ENCODE measurements at regions not wholly inside any gene's neighbourhood (a gene's known extent, or its start where the extent isn't known, plus 50 kb on each side); places are given as distances from the start of the nearest gene placed in this dataset.

- Histone ChIP-seq H3K27me3 (ENCODE audit: control insufficient read depth in 3 of 3, insufficient read depth in 3 of 3, low read depth in 1 of 3, low read length in 3 of 3) (no peaks in the 10 kb centered on the region), H2BK15ac (ENCODE audit: low read length) (no peak overlapping the region)
Observed at GRCh38 chr6:130494729-130495128, 128.9 kb downstream of the TMEM200A start.

GRCh38 chr6:130500693-130501092, 134.9 kb downstream of the TMEM200A start:
- H2BK120ac ChIP-seq (ENCODE audit: low read depth, low read length): no peak overlapping the region
- H3K27ac ChIP-seq (replicated peaks; ENCODE audit: low read length): no peak overlapping the region
- H2BK12ac ChIP-seq (ENCODE audit: low read length): no peak overlapping the region
- H3K4me1 ChIP-seq (ENCODE audit: control insufficient read depth in 2 of 2, insufficient read depth in 1 of 2, low read depth in 1 of 2, low read length in 2 of 2): no peaks in the 10 kb centered on the region
- no peaks in the 10 kb centered on the region for H3K79me1 ChIP-seq (ENCODE audit: low read depth, low read length)
- no CpG with 5 or more reads among the region's 6 CpGs for WGBS, 2 donors (ENCODE audit: extremely low coverage in 2 of 2, insufficient read length in 2 of 2, insufficient replicate concordance in 1 of 2)
- H2AFZ ChIP-seq (ENCODE audit: low read length): no peak overlapping the region
- H3K9ac ChIP-seq (ENCODE audit: low read depth, low read length, poor library complexity): no peak overlapping the region
- no peaks in the 10 kb centered on the region for H3K9me3 ChIP-seq (replicated peaks in 1 of 2; ENCODE audit: control insufficient read depth in 2 of 2, insufficient read depth in 1 of 2, low read depth in 1 of 2, low read length in 2 of 2)
- no peak overlapping the region for H4K91ac ChIP-seq (ENCODE audit: low read depth, low read length, poor library complexity)
- H2BK15ac ChIP-seq (ENCODE audit: low read length): no peak overlapping the region
- no peak overlapping the region for H3K14ac ChIP-seq (ENCODE audit: low read length)
- no peak overlapping the region for H3K4me3 ChIP-seq (ENCODE audit: low read length in 2 of 2)
- no peaks in the 10 kb centered on the region for H3K27me3 ChIP-seq (ENCODE audit: control insufficient read depth in 3 of 3, insufficient read depth in 3 of 3, low read depth in 1 of 3, low read length in 3 of 3)
- no peak overlapping the region for H3K18ac ChIP-seq (ENCODE audit: low read length)
- no peak overlapping the region for H3K4ac ChIP-seq (ENCODE audit: low read length)
- no peak for DNase-seq (ENCODE audit: low spot score)
- H3K23ac ChIP-seq (ENCODE audit: low read depth, low read length, poor library complexity): no peak overlapping the region
- H3K4me2 ChIP-seq (ENCODE audit: insufficient read depth, low read length, poor library complexity, severe bottlenecking): no peak overlapping the region
- no peak overlapping the region for H4K8ac ChIP-seq (ENCODE audit: low read depth, low read length)
- no peaks in the 10 kb centered on the region for H3K36me3 ChIP-seq (replicated peaks in 1 of 2; ENCODE audit: control insufficient read depth in 2 of 2, insufficient read depth in 2 of 2, low read length in 2 of 2)
- no peak overlapping the region for H2BK5ac ChIP-seq (ENCODE audit: low read length)
- no peak overlapping the region for H2AK5ac ChIP-seq (ENCODE audit: low read depth, low read length)

More at GRCh38 chr6:130494729-130495128, 128.9 kb downstream of the TMEM200A start:
- Histone ChIP-seq H2BK12ac (ENCODE audit: low read length) (no peak overlapping the region), H2AFZ (ENCODE audit: low read length) (no peak overlapping the region), H2AK5ac (ENCODE audit: low read depth, low read length) (no peak overlapping the region), H3K4me1 (ENCODE audit: control insufficient read depth in 2 of 2, insufficient read depth in 1 of 2, low read depth in 1 of 2, low read length in 2 of 2) (no peaks in the 10 kb centered on the region), H3K27ac (replicated peaks; ENCODE audit: low read length) (no peak overlapping the region), H3K4ac (ENCODE audit: low read length) (no peak overlapping the region), H3K4me2 (ENCODE audit: insufficient read depth, low read length, poor library complexity, severe bottlenecking) (no peak overlapping the region), H2BK120ac (ENCODE audit: low read depth, low read length) (no peak overlapping the region), H3K14ac (ENCODE audit: low read length) (no peak overlapping the region), H4K8ac (ENCODE audit: low read depth, low read length) (no peak overlapping the region), H3K36me3 (replicated peaks in 1 of 2; ENCODE audit: control insufficient read depth in 2 of 2, insufficient read depth in 2 of 2, low read length in 2 of 2) (no peaks in the 10 kb centered on the region), H3K9me3 (replicated peaks in 1 of 2; ENCODE audit: control insufficient read depth in 2 of 2, insufficient read depth in 1 of 2, low read depth in 1 of 2, low read length in 2 of 2) (no peaks in the 10 kb centered on the region), H3K9ac (ENCODE audit: low read depth, low read length, poor library complexity) (no peak overlapping the region), H3K4me3 (ENCODE audit: low read length in 2 of 2) (no peak overlapping the region), H3K79me1 (ENCODE audit: low read depth, low read length) (no peaks in the 10 kb centered on the region), H4K91ac (ENCODE audit: low read depth, low read length, poor library complexity) (no peak overlapping the region), H3K23ac (ENCODE audit: low read depth, low read length, poor library complexity) (no peak overlapping the region), H2BK5ac (ENCODE audit: low read length) (no peak overlapping the region), H3K18ac (ENCODE audit: low read length) (no peak overlapping the region)
- WGBS, 2 donors (ENCODE audit: extremely low coverage in 2 of 2, insufficient read length in 2 of 2, insufficient replicate concordance in 1 of 2): no CpG with 5 or more reads among the region's 1 CpG
- no peak for DNase-seq (ENCODE audit: low spot score)

- H3K14ac ChIP-seq (ENCODE audit: low read length): no peak overlapping the region
- no peaks in the 10 kb centered on the region for H3K27me3 ChIP-seq (ENCODE audit: control insufficient read depth in 3 of 3, insufficient read depth in 3 of 3, low read depth in 1 of 3, low read length in 3 of 3)
- no peak overlapping the region for H3K18ac ChIP-seq (ENCODE audit: low read length)
- no peak overlapping the region for H3K27ac ChIP-seq (replicated peaks; ENCODE audit: low read length)
- no peaks in the 10 kb centered on the region for H3K9me3 ChIP-seq (replicated peaks in 1 of 2; ENCODE audit: control insufficient read depth in 2 of 2, insufficient read depth in 1 of 2, low read depth in 1 of 2, low read length in 2 of 2)
- no peak for DNase-seq (ENCODE audit: low spot score)
- H3K4me1 ChIP-seq (ENCODE audit: control insufficient read depth in 2 of 2, insufficient read depth in 1 of 2, low read depth in 1 of 2, low read length in 2 of 2): no peaks in the 10 kb centered on the region
- H3K4ac ChIP-seq (ENCODE audit: low read length): no peak overlapping the region
- no peak overlapping the region for H4K91ac ChIP-seq (ENCODE audit: low read depth, low read length, poor library complexity)
- H3K4me2 ChIP-seq (ENCODE audit: insufficient read depth, low read length, poor library complexity, severe bottlenecking): no peak overlapping the region
- no peak overlapping the region for H2BK5ac ChIP-seq (ENCODE audit: low read length)
- H3K9ac ChIP-seq (ENCODE audit: low read depth, low read length, poor library complexity): no peak overlapping the region
- no peaks in the 10 kb centered on the region for H3K36me3 ChIP-seq (replicated peaks in 1 of 2; ENCODE audit: control insufficient read depth in 2 of 2, insufficient read depth in 2 of 2, low read length in 2 of 2)
- no peak overlapping the region for H3K23ac ChIP-seq (ENCODE audit: low read depth, low read length, poor library complexity)
- no peak overlapping the region for H2BK120ac ChIP-seq (ENCODE audit: low read depth, low read length)
- H2BK12ac ChIP-seq (ENCODE audit: low read length): no peak overlapping the region
- H4K8ac ChIP-seq (ENCODE audit: low read depth, low read length): no peak overlapping the region
- H3K4me3 ChIP-seq (ENCODE audit: low read length in 2 of 2): no peak overlapping the region
- no peak overlapping the region for H2AK5ac ChIP-seq (ENCODE audit: low read depth, low read length)
- no peaks in the 10 kb centered on the region for H3K79me1 ChIP-seq (ENCODE audit: low read depth, low read length)
- no peak overlapping the region for H2BK15ac ChIP-seq (ENCODE audit: low read length)
- no peak overlapping the region for H2AFZ ChIP-seq (ENCODE audit: low read length)
Observed at GRCh38 chr6:130503146-130503545, 137.3 kb downstream of the TMEM200A start.

- no peaks in the 10 kb centered on the region for H3K9me3 ChIP-seq (replicated peaks in 1 of 2; ENCODE audit: control insufficient read depth in 2 of 2, insufficient read depth in 1 of 2, low read depth in 1 of 2, low read length in 2 of 2)
- H4K91ac ChIP-seq (ENCODE audit: low read depth, low read length, poor library complexity): no peak overlapping the region
- no CpG with 5 or more reads among the region's 4 CpGs for WGBS, 2 donors (ENCODE audit: extremely low coverage in 2 of 2, insufficient read length in 2 of 2, insufficient replicate concordance in 1 of 2)
- H4K8ac ChIP-seq (ENCODE audit: low read depth, low read length): no peak overlapping the region
- H3K4me1 ChIP-seq (ENCODE audit: control insufficient read depth in 2 of 2, insufficient read depth in 1 of 2, low read depth in 1 of 2, low read length in 2 of 2): no peaks in the 10 kb centered on the region
- H3K18ac ChIP-seq (ENCODE audit: low read length): no peak overlapping the region
- no peak overlapping the region for H2BK120ac ChIP-seq (ENCODE audit: low read depth, low read length)
- H3K27ac ChIP-seq (replicated peaks; ENCODE audit: low read length): no peak overlapping the region
- DNase-seq (ENCODE audit: low spot score): no peak
- no peak overlapping the region for H2AK5ac ChIP-seq (ENCODE audit: low read depth, low read length)
- H3K23ac ChIP-seq (ENCODE audit: low read depth, low read length, poor library complexity): no peak overlapping the region
- no peak overlapping the region for H3K4ac ChIP-seq (ENCODE audit: low read length)
- H2BK15ac ChIP-seq (ENCODE audit: low read length): no peak overlapping the region
- H3K9ac ChIP-seq (ENCODE audit: low read depth, low read length, poor library complexity): no peak overlapping the region
- no peaks in the 10 kb centered on the region for H3K36me3 ChIP-seq (replicated peaks in 1 of 2; ENCODE audit: control insufficient read depth in 2 of 2, insufficient read depth in 2 of 2, low read length in 2 of 2)
- H2BK12ac ChIP-seq (ENCODE audit: low read length): no peak overlapping the region
- no peak overlapping the region for H3K4me3 ChIP-seq (ENCODE audit: low read length in 2 of 2)
- no peaks in the 10 kb centered on the region for H3K79me1 ChIP-seq (ENCODE audit: low read depth, low read length)
- H3K14ac ChIP-seq (ENCODE audit: low read length): no peak overlapping the region
- no peak overlapping the region for H2AFZ ChIP-seq (ENCODE audit: low read length)
- no peaks in the 10 kb centered on the region for H3K27me3 ChIP-seq (ENCODE audit: control insufficient read depth in 3 of 3, insufficient read depth in 3 of 3, low read depth in 1 of 3, low read length in 3 of 3)
- no peak overlapping the region for H2BK5ac ChIP-seq (ENCODE audit: low read length)
- H3K4me2 ChIP-seq (ENCODE audit: insufficient read depth, low read length, poor library complexity, severe bottlenecking): no peak overlapping the region
Observed at GRCh38 chr6:130505808-130506598, 140.2 kb downstream of the TMEM200A start.
